ENCODE measurements at regions not wholly inside any gene's neighbourhood (a gene's known extent, or its start where the extent isn't known, plus 50 kb on each side); places are given as distances from the start of the nearest gene placed in this dataset.

GRCh38 chr15:69542028-69542427 is 89.4 kb downstream of the RPLP1 start:
- no peak overlapping the region for H3K4me3 ChIP-seq (ENCODE audit: low read length)
- Mint-ChIP-seq H3K36me3 (ENCODE audit: low read depth) (no peaks in the 10 kb centered on the region), H3K4me1 (peaks cover 6% of the 10 kb centered on the region), H3K27ac (no peak overlapping the region), H3K4me3 (no peak overlapping the region), H3K9me3 (no peaks in the 10 kb centered on the region), H3K27me3 (ENCODE audit: insufficient read depth) (peaks cover 95% of the 10 kb centered on the region)
- DNase-seq, result no peak
- peaks cover 97% of the 10 kb centered on the region for H3K27me3 ChIP-seq (ENCODE audit: control insufficient read depth, insufficient read depth, low read length, poor library complexity, severe bottlenecking)
- no peaks in the 10 kb centered on the region for H3K9me3 ChIP-seq (ENCODE audit: control insufficient read depth, low read length)
- H3K9ac ChIP-seq (ENCODE audit: extremely low read depth, low read length, poor library complexity, severe bottlenecking), result no peak overlapping the region
- no peaks in the 10 kb centered on the region for H3K36me3 ChIP-seq (ENCODE audit: control insufficient read depth, insufficient read depth, low read length)
- peaks cover under 1% of the 10 kb centered on the region for H3K4me1 ChIP-seq (ENCODE audit: control insufficient read depth, insufficient read depth, low read length)
- H3K27ac ChIP-seq (ENCODE audit: low read depth, low read length), result no peak overlapping the region
- TF ChIP-seq, protein P1, sequence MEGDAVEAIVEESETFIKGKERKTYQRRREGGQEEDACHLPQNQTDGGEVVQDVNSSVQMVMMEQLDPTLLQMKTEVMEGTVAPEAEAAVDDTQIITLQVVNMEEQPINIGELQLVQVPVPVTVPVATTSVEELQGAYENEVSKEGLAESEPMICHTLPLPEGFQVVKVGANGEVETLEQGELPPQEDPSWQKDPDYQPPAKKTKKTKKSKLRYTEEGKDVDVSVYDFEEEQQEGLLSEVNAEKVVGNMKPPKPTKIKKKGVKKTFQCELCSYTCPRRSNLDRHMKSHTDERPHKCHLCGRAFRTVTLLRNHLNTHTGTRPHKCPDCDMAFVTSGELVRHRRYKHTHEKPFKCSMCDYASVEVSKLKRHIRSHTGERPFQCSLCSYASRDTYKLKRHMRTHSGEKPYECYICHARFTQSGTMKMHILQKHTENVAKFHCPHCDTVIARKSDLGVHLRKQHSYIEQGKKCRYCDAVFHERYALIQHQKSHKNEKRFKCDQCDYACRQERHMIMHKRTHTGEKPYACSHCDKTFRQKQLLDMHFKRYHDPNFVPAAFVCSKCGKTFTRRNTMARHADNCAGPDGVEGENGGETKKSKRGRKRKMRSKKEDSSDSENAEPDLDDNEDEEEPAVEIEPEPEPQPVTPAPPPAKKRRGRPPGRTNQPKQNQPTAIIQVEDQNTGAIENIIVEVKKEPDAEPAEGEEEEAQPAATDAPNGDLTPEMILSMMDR (conservative IDR thresholded peaks at IDR 0.05), result no peak
- 94 to 95% methylated on average over 5 to 7 of the region's 7 CpGs for WGBS, 2 experiments (ENCODE audit: insufficient coverage in 1 of 2, insufficient read length in 1 of 2)

- Histone ChIP-seq H3K9ac (ENCODE audit: extremely low read depth, low read length, poor library complexity, severe bottlenecking) (no peak overlapping the region), H3K4me3 (ENCODE audit: low read length) (no peak overlapping the region), H3K27ac (ENCODE audit: low read depth, low read length) (no peak overlapping the region), H3K36me3 (ENCODE audit: control insufficient read depth, insufficient read depth, low read length) (no peaks in the 10 kb centered on the region), H3K9me3 (ENCODE audit: control insufficient read depth, low read length) (no peaks in the 10 kb centered on the region), H3K27me3 (ENCODE audit: control insufficient read depth, insufficient read depth, low read length, poor library complexity, severe bottlenecking) (peaks cover 99% of the 10 kb centered on the region), H3K4me1 (ENCODE audit: control insufficient read depth, insufficient read depth, low read length) (no peaks in the 10 kb centered on the region)
- H3K4me3 Mint-ChIP-seq, result no peak overlapping the region
- DNase-seq, result no peak
- H3K4me1 Mint-ChIP-seq, result peaks cover 3% of the 10 kb centered on the region
- 84 to 89% methylated on average over 1 of the region's 1 CpG for WGBS, 2 experiments (ENCODE audit: insufficient coverage in 1 of 2, insufficient read length in 1 of 2)
- no peak overlapping the region for H3K27ac Mint-ChIP-seq
- peaks cover 97% of the 10 kb centered on the region for H3K27me3 Mint-ChIP-seq (ENCODE audit: insufficient read depth)
- H3K36me3 Mint-ChIP-seq (ENCODE audit: low read depth), result no peaks in the 10 kb centered on the region
- H3K9me3 Mint-ChIP-seq, result no peaks in the 10 kb centered on the region
- TF ChIP-seq, protein P1 (conservative IDR thresholded peaks at IDR 0.05), result no peak
These were observed 91.2 kb downstream of the RPLP1 start for GRCh38 chr15:69543681-69544364.

DNA sequence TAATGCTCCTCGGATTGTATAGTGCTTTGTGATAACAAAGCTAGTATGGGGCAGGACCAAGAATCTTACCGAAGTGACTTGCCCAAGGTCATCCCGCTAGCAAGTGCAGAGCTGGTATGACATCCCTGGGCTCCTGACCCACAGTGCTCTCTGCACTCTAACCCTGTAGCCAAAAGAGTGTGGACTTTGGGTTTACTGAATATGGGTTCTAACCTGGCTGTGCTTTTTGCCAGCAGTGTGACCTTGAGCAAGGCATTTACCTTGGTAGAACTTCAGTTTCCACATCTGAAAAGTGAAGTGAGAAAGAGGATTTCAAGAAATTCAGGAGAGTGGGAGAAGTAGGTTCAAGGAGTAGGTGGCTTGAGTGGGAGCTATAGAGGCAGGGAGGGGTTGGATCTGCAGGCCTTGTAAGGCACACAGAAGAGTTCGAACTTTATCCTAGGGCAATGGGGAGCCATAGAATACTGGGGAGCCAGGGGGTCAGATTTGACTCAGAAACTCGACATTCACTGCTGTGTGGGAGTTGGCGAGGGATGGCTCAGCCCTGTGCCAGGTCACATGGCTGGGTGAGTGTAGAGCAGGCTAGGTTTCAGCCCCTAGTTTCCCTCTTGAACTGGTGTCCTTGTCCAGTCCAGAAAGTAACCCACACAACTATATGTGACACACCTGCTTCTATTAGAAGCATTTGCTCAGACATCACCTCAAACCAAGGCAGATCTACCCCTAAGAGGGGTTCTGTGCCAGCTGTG is 91.9 kb downstream of the RPLP1 start:
- H3K27me3 Mint-ChIP-seq (ENCODE audit: insufficient read depth), result peaks cover 97% of the 10 kb centered on the region
- H3K4me3 Mint-ChIP-seq, result no peak overlapping the region
- H3K9me3 Mint-ChIP-seq, result no peaks in the 10 kb centered on the region
- Histone ChIP-seq H3K36me3 (ENCODE audit: control insufficient read depth, insufficient read depth, low read length) (no peaks in the 10 kb centered on the region), H3K27ac (ENCODE audit: low read depth, low read length) (no peak overlapping the region), H3K9ac (ENCODE audit: extremely low read depth, low read length, poor library complexity, severe bottlenecking) (no peak overlapping the region), H3K4me3 (ENCODE audit: low read length) (no peak overlapping the region), H3K4me1 (ENCODE audit: control insufficient read depth, insufficient read depth, low read length) (no peaks in the 10 kb centered on the region), H3K27me3 (ENCODE audit: control insufficient read depth, insufficient read depth, low read length, poor library complexity, severe bottlenecking) (peaks cover 99% of the 10 kb centered on the region), H3K9me3 (ENCODE audit: control insufficient read depth, low read length) (no peaks in the 10 kb centered on the region)
- no peaks in the 10 kb centered on the region for H3K36me3 Mint-ChIP-seq (ENCODE audit: low read depth)
- WGBS, 2 experiments (ENCODE audit: insufficient coverage in 1 of 2, insufficient read length in 1 of 2), result 94 to 97% methylated on average over 5 to 6 of the region's 6 CpGs
- H3K27ac Mint-ChIP-seq, result no peak overlapping the region
- TF ChIP-seq, protein P1 (conservative IDR thresholded peaks at IDR 0.05), result no peak
- DNase-seq, result no peak
- H3K4me1 Mint-ChIP-seq, result peaks cover 3% of the 10 kb centered on the region

Data from endodermal cell (in vitro differentiated cells).